SU-DHL-6 (cell line): ENCODE measurements at regions not wholly inside any gene's neighbourhood (a gene's known extent, or its start where the extent isn't known, plus 50 kb on each side); places are given as distances from the start of the nearest gene placed in this dataset.

Experiments used
- H2AFZ ChIP-seq: fragments of 200-600 bp; sonication (generic); 2 replicates; pipeline ENCODE4 v1.6.1; 2014; ENCODE audit warnings: low read depth, mild to moderate bottlenecking, moderate library complexity, mixed read lengths, antibody characterized with exemption, low read length; ENCODE audit not compliant: severe bottlenecking
- H3F3A ChIP-seq: fragments of 200-600 bp; shearing (Covaris generic); 2 replicates; pipeline ENCODE4 v1.6.0; 2016; ENCODE audit warnings: antibody characterized with exemption, mild to moderate bottlenecking; ENCODE audit not compliant: insufficient read depth
- H3K27ac ChIP-seq: fragments of 200-600 bp; sonication (generic); 2 replicates; pipeline ENCODE4 v1.5.1; 2016; ENCODE audit warnings: low read depth, mild to moderate bottlenecking, low read length, moderate library complexity, mixed read lengths
- H3K27me3 ChIP-seq: fragments of 200-600 bp; sonication (generic), shearing (Covaris generic); 2 replicates; pipeline ENCODE4 v1.6.0; 2014; ENCODE audit warnings: mild to moderate bottlenecking, low read length
- H3K36me3 ChIP-seq: fragments of 200-600 bp; sonication (generic); 2 replicates; pipeline ENCODE4 v1.6.1; 2014; ENCODE audit warnings: mild to moderate bottlenecking, low read length, mixed read lengths
- H3K4me2 ChIP-seq: fragments of 300-600, 200-600 bp; shearing (Covaris generic), sonication (generic); 2 replicates; pipeline ENCODE4 v1.6.0; 2014; ENCODE audit warnings: low read length, low read depth, mild to moderate bottlenecking; ENCODE audit not compliant: poor library complexity, severe bottlenecking
- H3K4me3 ChIP-seq: fragments of 200-600 bp; sonication (generic); 2 replicates; pipeline ENCODE4 v1.5.1; 2014; ENCODE audit warnings: antibody characterized with exemption, low read length, mild to moderate bottlenecking, mixed read lengths; ENCODE audit not compliant: insufficient read depth, poor library complexity, severe bottlenecking
- H3K79me2 ChIP-seq: fragments of 200-600 bp; sonication (generic); 2 replicates; pipeline ENCODE4 v1.6.1; 2014; ENCODE audit warnings: mild to moderate bottlenecking, low read length, moderate library complexity; ENCODE audit not compliant: insufficient read depth
- H3K9ac ChIP-seq: fragments of 200-600 bp; sonication (generic); 2 replicates; pipeline ENCODE4 v1.7.0; 2014; ENCODE audit warnings: mild to moderate bottlenecking, low read length
- H3K9me2 ChIP-seq: fragments of 200-600 bp; sonication (generic); replicated peaks from 2 replicates; pipeline ENCODE4 v1.6.1; 2014; ENCODE audit warnings: low read length; ENCODE audit not compliant: insufficient read depth
- H3K9me3 ChIP-seq: fragments of 200-600 bp; sonication (generic); 2 replicates; pipeline ENCODE4 v1.6.1; 2014; ENCODE audit warnings: low read length, mixed read lengths; ENCODE audit not compliant: insufficient read depth
- H4K20me1 ChIP-seq: fragments of 200-600 bp; sonication (generic); 2 replicates; pipeline ENCODE4 v1.6.1; 2014; ENCODE audit warnings: low read depth, mild to moderate bottlenecking, antibody characterized with exemption, low read length, moderate library complexity, mixed read lengths
- EZH2phosphoT487 ChIP-seq: fragments of 200-600 bp; sonication (generic), shearing (Covaris generic); conservative IDR thresholded peaks from 2 replicates; pipeline ENCODE4 v1.6.1; 2018; ENCODE audit warnings: mild to moderate bottlenecking, antibody characterized with exemption, low read length, moderate library complexity, mixed read lengths
- TF ChIP-seq, protein P1 (sequence below): fragments of 200-600 bp; sonication (generic); IDR thresholded peaks from one replicate; pipeline ENCODE4 v1.5.1; 2017; ENCODE audit warnings: antibody characterized with exemption, mild to moderate bottlenecking, low read length, moderate library complexity; ENCODE audit not compliant: insufficient read depth, poor library complexity, severe bottlenecking

- H3K9me2 ChIP-seq: no peaks in the 10 kb centered on the region
- H3K79me2 ChIP-seq: no peaks in the 10 kb centered on the region
- H3K27me3 ChIP-seq: no peaks in the 10 kb centered on the region
- no peak overlapping the region for H2AFZ ChIP-seq
- no peak overlapping the region for H3K4me2 ChIP-seq
- no peaks in the 10 kb centered on the region for H3F3A ChIP-seq
- TF ChIP-seq, protein P1, sequence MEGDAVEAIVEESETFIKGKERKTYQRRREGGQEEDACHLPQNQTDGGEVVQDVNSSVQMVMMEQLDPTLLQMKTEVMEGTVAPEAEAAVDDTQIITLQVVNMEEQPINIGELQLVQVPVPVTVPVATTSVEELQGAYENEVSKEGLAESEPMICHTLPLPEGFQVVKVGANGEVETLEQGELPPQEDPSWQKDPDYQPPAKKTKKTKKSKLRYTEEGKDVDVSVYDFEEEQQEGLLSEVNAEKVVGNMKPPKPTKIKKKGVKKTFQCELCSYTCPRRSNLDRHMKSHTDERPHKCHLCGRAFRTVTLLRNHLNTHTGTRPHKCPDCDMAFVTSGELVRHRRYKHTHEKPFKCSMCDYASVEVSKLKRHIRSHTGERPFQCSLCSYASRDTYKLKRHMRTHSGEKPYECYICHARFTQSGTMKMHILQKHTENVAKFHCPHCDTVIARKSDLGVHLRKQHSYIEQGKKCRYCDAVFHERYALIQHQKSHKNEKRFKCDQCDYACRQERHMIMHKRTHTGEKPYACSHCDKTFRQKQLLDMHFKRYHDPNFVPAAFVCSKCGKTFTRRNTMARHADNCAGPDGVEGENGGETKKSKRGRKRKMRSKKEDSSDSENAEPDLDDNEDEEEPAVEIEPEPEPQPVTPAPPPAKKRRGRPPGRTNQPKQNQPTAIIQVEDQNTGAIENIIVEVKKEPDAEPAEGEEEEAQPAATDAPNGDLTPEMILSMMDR: no peak
- TF ChIP-seq EZH2phosphoT487: no peak
- no peaks in the 10 kb centered on the region for H3K9me3 ChIP-seq
- H3K36me3 ChIP-seq: no peaks in the 10 kb centered on the region
- no peak overlapping the region for H3K27ac ChIP-seq
- H3K4me3 ChIP-seq: no peak overlapping the region
- H3K9ac ChIP-seq: no peak overlapping the region
- no peaks in the 10 kb centered on the region for H4K20me1 ChIP-seq
Observed at GRCh38 chr2:192424243-192424642, 229.5 kb upstream of the TMEFF2 start.

GRCh38 chr2:192419786-192420185, 225.1 kb upstream of the TMEFF2 start:
- Histone ChIP-seq H4K20me1 (no peaks in the 10 kb centered on the region), H2AFZ (no peak overlapping the region), H3K27ac (no peak overlapping the region), H3K79me2 (no peaks in the 10 kb centered on the region), H3K9me2 (no peaks in the 10 kb centered on the region), H3K36me3 (no peaks in the 10 kb centered on the region), H3K27me3 (no peaks in the 10 kb centered on the region), H3K4me3 (no peak overlapping the region), H3K9me3 (no peaks in the 10 kb centered on the region), H3K9ac (no peak overlapping the region), H3K4me2 (no peak overlapping the region), H3F3A (no peaks in the 10 kb centered on the region)
- TF ChIP-seq EZH2phosphoT487: no peak
- TF ChIP-seq, protein P1: no peak

- Histone ChIP-seq H3K27ac (no peak overlapping the region), H3F3A (no peaks in the 10 kb centered on the region), H3K4me3 (no peak overlapping the region), H3K9ac (no peak overlapping the region), H3K9me3 (no peaks in the 10 kb centered on the region), H3K36me3 (no peaks in the 10 kb centered on the region), H4K20me1 (no peaks in the 10 kb centered on the region), H3K9me2 (no peaks in the 10 kb centered on the region), H3K4me2 (no peak overlapping the region), H3K27me3 (no peaks in the 10 kb centered on the region), H2AFZ (no peak overlapping the region), H3K79me2 (no peaks in the 10 kb centered on the region)
- TF ChIP-seq, protein P1: no peak
- TF ChIP-seq EZH2phosphoT487: no peak
Observed at GRCh38 chr2:192416060-192416459, 221.3 kb upstream of the TMEFF2 start.

GRCh38 chr2:192414794-192415193, 220.1 kb upstream of the TMEFF2 start:
- H3F3A ChIP-seq: no peaks in the 10 kb centered on the region
- no peak overlapping the region for H2AFZ ChIP-seq
- H3K4me3 ChIP-seq: no peak overlapping the region
- no peak overlapping the region for H3K4me2 ChIP-seq
- no peak for TF ChIP-seq EZH2phosphoT487
- TF ChIP-seq, protein P1: no peak
- H3K9me3 ChIP-seq: no peaks in the 10 kb centered on the region
- no peak overlapping the region for H3K27ac ChIP-seq
- H3K79me2 ChIP-seq: no peaks in the 10 kb centered on the region
- no peak overlapping the region for H3K9ac ChIP-seq
- H3K9me2 ChIP-seq: no peaks in the 10 kb centered on the region
- H3K36me3 ChIP-seq: no peaks in the 10 kb centered on the region
- no peaks in the 10 kb centered on the region for H3K27me3 ChIP-seq
- no peaks in the 10 kb centered on the region for H4K20me1 ChIP-seq
